Activated CD8-positive, alpha-beta memory T cell treated with anti-CD3 and anti-CD28 coated beads, Interleukin-2, amount 10 ng/mL, durations not matched to agents 7 days and 5 days (primary cell): ENCODE measurements at regions not wholly inside any gene's neighbourhood (a gene's known extent, or its start where the extent isn't known, plus 50 kb on each side); places are given as distances from the start of the nearest gene placed in this dataset.

ENCODE experiments used
- ATAC-seq: fragments of 150-1000 bp; cut with Tn5 transposase; one replicate; pipeline ENCODE4 v1.10.0; 2021; ENCODE audit warnings: moderate library complexity
- CTCF ChIA-PET: fragments of 350-600 bp; sonication (Branson Sonifier 250); formaldehyde crosslinking; loops from one replicate; lab custom pipeline; 2021; ENCODE audit warnings: antibody characterized with exemption; lab: Charles Lee
- DNase-seq: peaks from one replicate; pipeline ENCODE4 v3.0.0-alpha.2; 2020
- H3K27ac Mint-ChIP-seq: one replicate; pipeline ENCODE4 v1.8.0; 2021; ENCODE audit warnings: mild to moderate bottlenecking, mixed read lengths
- H3K27me3 Mint-ChIP-seq: one replicate; pipeline ENCODE4 v1.8.0; 2021; ENCODE audit warnings: mixed read lengths
- H3K36me3 Mint-ChIP-seq: one replicate; pipeline ENCODE4 v1.8.0; 2021; ENCODE audit warnings: mild to moderate bottlenecking, mixed read lengths
- H3K4me1 Mint-ChIP-seq: one replicate; pipeline ENCODE4 v1.8.0; 2021; ENCODE audit warnings: mixed read lengths
- H3K4me3 Mint-ChIP-seq: one replicate; pipeline ENCODE4 v1.8.0; 2021; ENCODE audit warnings: mild to moderate bottlenecking, moderate library complexity, mixed read lengths
- H3K9me3 Mint-ChIP-seq: one replicate; pipeline ENCODE4 v1.8.0; 2022; ENCODE audit warnings: low read depth, mixed read lengths

GRCh38 chr10:123398180-123398591, 244.0 kb downstream of the BUB3 start:
- H3K36me3 Mint-ChIP-seq = no peaks in the 10 kb centered on the region
- CTCF ChIA-PET = no interaction called here
- peaks cover 1% of the 10 kb centered on the region for H3K9me3 Mint-ChIP-seq
- H3K4me1 Mint-ChIP-seq = peaks cover 2% of the 10 kb centered on the region
- DNase-seq = no peak
- ATAC-seq = no peak
- no peaks in the 10 kb centered on the region for H3K27me3 Mint-ChIP-seq
- no peak overlapping the region for H3K4me3 Mint-ChIP-seq
- no peak overlapping the region for H3K27ac Mint-ChIP-seq

GRCh38 chr10:123398756-123399155, 244.6 kb downstream of the BUB3 start:
- Mint-ChIP-seq H3K27me3 (no peaks in the 10 kb centered on the region), H3K9me3 (peaks cover 1% of the 10 kb centered on the region), H3K27ac (no peak overlapping the region), H3K36me3 (no peaks in the 10 kb centered on the region), H3K4me1 (peaks cover 2% of the 10 kb centered on the region), H3K4me3 (no peak overlapping the region)
- CTCF ChIA-PET = no interaction called here
- DNase-seq (no peak), ATAC-seq (no peak)

- CTCF ChIA-PET = no interaction called here
- H3K27me3 Mint-ChIP-seq = no peaks in the 10 kb centered on the region
- no peak overlapping the region for H3K4me3 Mint-ChIP-seq
- no peaks in the 10 kb centered on the region for H3K36me3 Mint-ChIP-seq
- peaks cover 3% of the 10 kb centered on the region for H3K9me3 Mint-ChIP-seq
- H3K4me1 Mint-ChIP-seq = peaks cover 2% of the 10 kb centered on the region
- DNase-seq (no peak), ATAC-seq (no peak)
- no peak overlapping the region for H3K27ac Mint-ChIP-seq
These were observed 245.2 kb downstream of the BUB3 start for GRCh38 chr10:123399276-123399839.

GRCh38 chr10:123402021-123402420, 247.8 kb downstream of the BUB3 start:
- no peak for ATAC-seq
- peaks cover 2% of the 10 kb centered on the region for H3K4me1 Mint-ChIP-seq
- peaks cover 6% of the 10 kb centered on the region for H3K9me3 Mint-ChIP-seq
- CTCF ChIA-PET = no interaction called here
- H3K27ac Mint-ChIP-seq = no peak overlapping the region
- no peak for DNase-seq
- H3K4me3 Mint-ChIP-seq = no peak overlapping the region
- no peaks in the 10 kb centered on the region for H3K27me3 Mint-ChIP-seq
- H3K36me3 Mint-ChIP-seq = no peaks in the 10 kb centered on the region

- Mint-ChIP-seq H3K36me3 (no peaks in the 10 kb centered on the region), H3K4me3 (no peak overlapping the region), H3K9me3 (peaks cover 6% of the 10 kb centered on the region), H3K27me3 (no peaks in the 10 kb centered on the region), H3K27ac (no peak overlapping the region), H3K4me1 (peaks cover 2% of the 10 kb centered on the region)
- DNase-seq = no peak
- CTCF ChIA-PET = no interaction called here
- no peak for ATAC-seq
These were observed 248.5 kb downstream of the BUB3 start for GRCh38 chr10:123402656-123403055.

GRCh38 chr10:123404357-123404756, 250.2 kb downstream of the BUB3 start:
- no peaks in the 10 kb centered on the region for H3K27me3 Mint-ChIP-seq
- no peak overlapping the region for H3K4me3 Mint-ChIP-seq
- no peak for DNase-seq
- ATAC-seq = no peak
- no peaks in the 10 kb centered on the region for H3K36me3 Mint-ChIP-seq
- no peaks in the 10 kb centered on the region for H3K4me1 Mint-ChIP-seq
- H3K27ac Mint-ChIP-seq = no peak overlapping the region
- CTCF ChIA-PET = no interaction called here
- H3K9me3 Mint-ChIP-seq = peaks cover 6% of the 10 kb centered on the region

- Mint-ChIP-seq H3K27ac (no peak overlapping the region), H3K4me1 (no peaks in the 10 kb centered on the region), H3K4me3 (no peak overlapping the region), H3K36me3 (no peaks in the 10 kb centered on the region), H3K27me3 (peaks cover 3% of the 10 kb centered on the region), H3K9me3 (peaks cover 6% of the 10 kb centered on the region)
- ATAC-seq (no peak), DNase-seq (no peak)
- CTCF ChIA-PET = no interaction called here
These were observed 254.5 kb downstream of the BUB3 start for GRCh38 chr10:123408660-123409059.

GRCh38 chr10:123409426-123409825, 255.2 kb downstream of the BUB3 start:
- CTCF ChIA-PET = interaction anchor here (1.0 kb wide), 1 partner anchor 253 kb away, joined by 4 read pairs; no protein-coding TSS in a partner anchor
- no peak for ATAC-seq
- no peaks in the 10 kb centered on the region for H3K4me1 Mint-ChIP-seq
- no peak for DNase-seq
- no peaks in the 10 kb centered on the region for H3K36me3 Mint-ChIP-seq
- H3K4me3 Mint-ChIP-seq = no peak overlapping the region
- H3K9me3 Mint-ChIP-seq = peaks cover 4% of the 10 kb centered on the region
- no peak overlapping the region for H3K27ac Mint-ChIP-seq
- peaks cover 3% of the 10 kb centered on the region for H3K27me3 Mint-ChIP-seq

- no peaks in the 10 kb centered on the region for H3K4me1 Mint-ChIP-seq
- CTCF ChIA-PET = interaction anchor here (1.0 kb wide), 1 partner anchor 254 kb away, joined by 4 read pairs; no protein-coding TSS in a partner anchor
- peaks cover 3% of the 10 kb centered on the region for H3K27me3 Mint-ChIP-seq
These were observed 255.7 kb downstream of the BUB3 start for GRCh38 chr10:123409884-123410283.

GRCh38 chr10:123413353-123413752, 252.8 kb upstream of the GPR26 start:
- H3K9me3 Mint-ChIP-seq = no peaks in the 10 kb centered on the region
- H3K4me1 Mint-ChIP-seq = no peaks in the 10 kb centered on the region
- no peak overlapping the region for H3K27ac Mint-ChIP-seq
- CTCF ChIA-PET = no interaction called here
- peaks cover 3% of the 10 kb centered on the region for H3K27me3 Mint-ChIP-seq
- DNase-seq (no peak), ATAC-seq (no peak)
- H3K36me3 Mint-ChIP-seq = no peaks in the 10 kb centered on the region
- H3K4me3 Mint-ChIP-seq = no peak overlapping the region

More at GRCh38 chr10:123409884-123410283, 255.7 kb downstream of the BUB3 start:
- Mint-ChIP-seq H3K9me3 (no peaks in the 10 kb centered on the region), H3K4me3 (no peak overlapping the region), H3K27ac (no peak overlapping the region), H3K36me3 (no peaks in the 10 kb centered on the region)
- no peak for ATAC-seq
- DNase-seq = no peak

GRCh38 chr10:123415523-123415922, 250.6 kb upstream of the GPR26 start:
- Mint-ChIP-seq H3K27ac (no peak overlapping the region), H3K4me3 (no peak overlapping the region), H3K36me3 (no peaks in the 10 kb centered on the region), H3K9me3 (no peaks in the 10 kb centered on the region), H3K4me1 (no peaks in the 10 kb centered on the region), H3K27me3 (no peaks in the 10 kb centered on the region)
- DNase-seq = no peak
- CTCF ChIA-PET = no interaction called here
- ATAC-seq = no peak

GRCh38 chr10:123417414-123417813, 248.7 kb upstream of the GPR26 start:
- Mint-ChIP-seq H3K36me3 (no peaks in the 10 kb centered on the region), H3K27me3 (no peaks in the 10 kb centered on the region), H3K4me1 (no peaks in the 10 kb centered on the region), H3K27ac (no peak overlapping the region), H3K9me3 (no peaks in the 10 kb centered on the region), H3K4me3 (no peak overlapping the region)
- ATAC-seq (no peak), DNase-seq (no peak)
- CTCF ChIA-PET = no interaction called here

GRCh38 chr10:123421461-123421860, 244.7 kb upstream of the GPR26 start:
- H3K9me3 Mint-ChIP-seq = no peaks in the 10 kb centered on the region

GRCh38 chr10:123422261-123422660, 243.9 kb upstream of the GPR26 start:
- H3K27me3 Mint-ChIP-seq = peaks cover 2% of the 10 kb centered on the region
- CTCF ChIA-PET = no interaction called here
- H3K36me3 Mint-ChIP-seq = no peaks in the 10 kb centered on the region
- H3K4me1 Mint-ChIP-seq = no peaks in the 10 kb centered on the region
- ATAC-seq (no peak), DNase-seq (no peak)
- no peaks in the 10 kb centered on the region for H3K9me3 Mint-ChIP-seq
- no peak overlapping the region for H3K4me3 Mint-ChIP-seq
- H3K27ac Mint-ChIP-seq = no peak overlapping the region

More at GRCh38 chr10:123421461-123421860, 244.7 kb upstream of the GPR26 start:
- H3K4me3 Mint-ChIP-seq = no peak overlapping the region
- DNase-seq = no peak
- ATAC-seq = no peak
- H3K27me3 Mint-ChIP-seq = peaks cover 2% of the 10 kb centered on the region
- no peak overlapping the region for H3K27ac Mint-ChIP-seq
- CTCF ChIA-PET = no interaction called here
- no peaks in the 10 kb centered on the region for H3K36me3 Mint-ChIP-seq
- no peaks in the 10 kb centered on the region for H3K4me1 Mint-ChIP-seq
